BLaER1 treated with 17β-estradiol and CSF1 and Interleukin-3, amounts not matched to agents 10 nM and 100 nM (cell line): ENCODE measurements at regions not wholly inside any gene's neighbourhood (a gene's known extent, or its start where the extent isn't known, plus 50 kb on each side); places are given as distances from the start of the nearest gene placed in this dataset.
A peak's percentile ranks its signal among the peaks of the same experiment; 100 is the strongest.

Experiments
- H3K27ac ChIP-seq, 11 experiments: shearing (Covaris generic); formaldehyde crosslinking; 2 replicates each; pipeline ENCODE4 v1.8.1; 2022
- H3K27me3 ChIP-seq, 11 experiments: shearing (Covaris generic); formaldehyde crosslinking; 2 replicates each; pipeline ENCODE4 v1.8.1; 2022
- H3K36me3 ChIP-seq, 11 experiments: shearing (Covaris generic); formaldehyde crosslinking; 2 replicates each; pipeline ENCODE4 v1.8.1; 2022
- H3K4me1 ChIP-seq, 10 experiments: shearing (Covaris generic); formaldehyde crosslinking; 2 replicates each; pipeline ENCODE4 v1.8.1; 2022
- H3K4me2 ChIP-seq, 11 experiments: shearing (Covaris generic); formaldehyde crosslinking; 2 replicates each; pipeline ENCODE4 v1.8.1; 2022
- H3K4me3 ChIP-seq, 10 experiments: shearing (Covaris generic); formaldehyde crosslinking; 2 replicates each; pipeline ENCODE4 v1.8.1; 2022
- H3K9ac ChIP-seq, 11 experiments: shearing (Covaris generic); formaldehyde crosslinking; 2 replicates each; pipeline ENCODE4 v1.8.1; 2022
- H3K9me3 ChIP-seq, 11 experiments: shearing (Covaris generic); formaldehyde crosslinking; replicated peaks in 1 of 11; 2 replicates each; pipeline ENCODE4 v1.8.1; 2022
- H4K20me1 ChIP-seq, 11 experiments: shearing (Covaris generic); formaldehyde crosslinking; 2 replicates each; pipeline ENCODE4 v1.8.1; 2022
- Cebpa-rat ChIP-seq, 11 experiments: shearing (Covaris generic); IDR thresholded peaks; 2 replicates each; pipeline ENCODE4 v1.8.1; 2022

DNA sequence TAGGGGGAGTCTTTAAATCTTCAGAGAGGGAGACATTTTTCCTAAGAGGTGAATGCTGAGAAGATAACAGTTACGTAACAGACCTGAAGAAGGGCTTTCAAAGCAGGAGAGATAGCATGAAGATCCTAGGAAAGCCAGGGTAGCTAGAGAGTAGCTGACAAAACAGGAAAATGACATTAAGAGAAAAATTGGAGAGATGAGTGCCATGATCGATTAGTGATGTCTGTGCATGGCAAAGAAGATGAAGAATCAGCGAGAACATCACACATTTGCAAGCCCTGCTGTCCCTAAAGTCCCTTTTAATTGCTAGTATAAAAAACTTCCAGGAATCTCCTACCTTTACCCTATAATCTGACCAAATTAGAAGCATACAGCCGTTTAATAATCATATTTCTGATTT lies 116.9 kb upstream of the PAX6 start:
- Histone ChIP-seq H4K20me1 (no peaks in the 10 kb centered on the region), H3K27ac (no peak overlapping the region), H3K9ac (no peak overlapping the region), H3K4me1 (no peaks in the 10 kb centered on the region), H3K27me3 (no peaks in the 10 kb centered on the region), H3K36me3 (no peaks in the 10 kb centered on the region), H3K9me3 (no peaks in the 10 kb centered on the region), H3K4me3 (no peak overlapping the region), H3K4me2 (no peak overlapping the region)
- TF ChIP-seq Cebpa-rat (IDR thresholded peaks at IDR 0.05), result no peak

GRCh38 chr11:31926816-31927528 lies 115.8 kb upstream of the PAX6 start:
- H3K9me3 ChIP-seq, result no peaks in the 10 kb centered on the region
- no peaks in the 10 kb centered on the region for H3K27me3 ChIP-seq
- no peak overlapping the region for H3K9ac ChIP-seq
- H4K20me1 ChIP-seq, result no peaks in the 10 kb centered on the region
- no peak for TF ChIP-seq Cebpa-rat (IDR thresholded peaks at IDR 0.05)
- no peak overlapping the region for H3K4me3 ChIP-seq
- no peak overlapping the region for H3K4me2 ChIP-seq
- no peak overlapping the region for H3K27ac ChIP-seq
- H3K4me1 ChIP-seq, result no peaks in the 10 kb centered on the region
- no peaks in the 10 kb centered on the region for H3K36me3 ChIP-seq

DNA sequence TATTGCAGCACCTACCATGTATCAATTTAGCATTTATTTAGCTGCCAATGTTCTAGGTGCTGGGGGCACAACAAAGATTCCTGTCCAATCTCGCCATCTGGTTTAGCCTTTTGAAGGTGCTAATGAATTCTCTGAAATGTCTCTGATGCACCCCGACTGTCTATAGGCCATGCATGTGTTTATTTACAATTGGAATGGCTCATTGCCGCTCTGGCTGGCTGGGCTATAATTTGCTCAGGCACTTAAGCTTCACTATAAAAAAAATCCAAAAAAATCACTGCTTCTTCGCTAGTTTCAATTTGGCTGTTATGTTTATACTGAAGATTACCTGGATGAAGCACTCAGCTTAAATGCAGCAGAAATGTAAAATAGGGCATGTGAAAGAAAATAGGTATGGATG lies 115.0 kb upstream of the PAX6 start:
- TF ChIP-seq Cebpa-rat (IDR thresholded peaks at IDR 0.05), result no peak
- H3K27ac ChIP-seq, result no peak overlapping the region
- no peaks in the 10 kb centered on the region for H3K4me1 ChIP-seq
- no peaks in the 10 kb centered on the region for H3K9me3 ChIP-seq
- H4K20me1 ChIP-seq, result no peaks in the 10 kb centered on the region
- no peak overlapping the region for H3K4me2 ChIP-seq
- H3K4me3 ChIP-seq, result no peak overlapping the region
- no peaks in the 10 kb centered on the region for H3K36me3 ChIP-seq
- no peak overlapping the region for H3K9ac ChIP-seq
- no peaks in the 10 kb centered on the region for H3K27me3 ChIP-seq

- no peak overlapping the region for H3K27ac ChIP-seq
- H4K20me1 ChIP-seq, result no peaks in the 10 kb centered on the region
- no peaks in the 10 kb centered on the region for H3K36me3 ChIP-seq
- H3K4me1 ChIP-seq, result no peaks in the 10 kb centered on the region
- H3K4me2 ChIP-seq, result no peak overlapping the region
- H3K9me3 ChIP-seq, result no peaks in the 10 kb centered on the region
- H3K4me3 ChIP-seq, result no peak overlapping the region
- H3K9ac ChIP-seq, result no peak overlapping the region
- no peak for TF ChIP-seq Cebpa-rat (IDR thresholded peaks at IDR 0.05)
- H3K27me3 ChIP-seq, result no peaks in the 10 kb centered on the region
These were observed 111.3 kb upstream of the PAX6 start for GRCh38 chr11:31922450-31922849.

GRCh38 chr11:31921081-31921480 lies 110.0 kb upstream of the PAX6 start:
- Histone ChIP-seq H3K9ac (no peak overlapping the region), H3K36me3 (no peaks in the 10 kb centered on the region), H3K9me3 (no peaks in the 10 kb centered on the region; a peak in 1 of 22 replicates), H3K27me3 (no peaks in the 10 kb centered on the region), H4K20me1 (no peaks in the 10 kb centered on the region), H3K27ac (no peak overlapping the region), H3K4me3 (no peak overlapping the region), H3K4me2 (no peak overlapping the region), H3K4me1 (no peaks in the 10 kb centered on the region)
- TF ChIP-seq Cebpa-rat (IDR thresholded peaks at IDR 0.05), result no peak

GRCh38 chr11:31919175-31919574 lies 108.1 kb upstream of the PAX6 start:
- no peaks in the 10 kb centered on the region for H3K27me3 ChIP-seq
- peaks cover 0 to 7% (median 5%) of the 10 kb centered on the region in 10 experiments; a peak in 10 of 20 replicates for H3K4me1 ChIP-seq
- no peak overlapping the region for H3K4me2 ChIP-seq
- no peak overlapping the region for H3K4me3 ChIP-seq
- no peak overlapping the region for H3K27ac ChIP-seq
- no peaks in the 10 kb centered on the region for H4K20me1 ChIP-seq
- peaks cover 0 to 3% (median 0%) of the 10 kb centered on the region in 11 experiments; a peak in 1 of 22 replicates for H3K9me3 ChIP-seq
- no peaks in the 10 kb centered on the region for H3K36me3 ChIP-seq
- TF ChIP-seq Cebpa-rat (IDR thresholded peaks at IDR 0.05), result no peak
- no peak overlapping the region for H3K9ac ChIP-seq

DNA sequence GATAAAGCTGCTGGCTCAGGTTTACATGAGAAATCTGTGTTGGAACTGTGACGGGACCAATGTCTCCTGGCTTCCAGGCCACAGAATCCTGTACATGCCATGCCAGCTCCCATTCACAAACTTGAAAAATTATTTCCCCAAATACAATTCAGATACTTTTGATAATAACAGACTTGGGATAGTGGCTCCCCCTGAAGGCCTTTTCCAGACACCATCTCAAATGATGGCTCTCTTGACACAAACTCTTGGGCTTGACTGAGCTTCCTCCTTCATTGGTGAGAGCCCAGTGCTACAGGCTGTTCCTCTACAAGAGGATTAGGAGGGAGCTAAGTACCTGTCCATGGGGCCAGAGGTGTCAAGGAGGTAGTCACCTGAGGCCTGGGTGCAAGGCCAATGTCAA lies 104.7 kb upstream of the PAX6 start:
- H3K9ac ChIP-seq, result no peak overlapping the region
- peaks cover 0 to 3% (median 0%) of the 10 kb centered on the region in 11 experiments; a peak in 1 of 22 replicates for H3K9me3 ChIP-seq
- no peaks in the 10 kb centered on the region for H4K20me1 ChIP-seq
- no peaks in the 10 kb centered on the region for H3K36me3 ChIP-seq
- H3K27ac ChIP-seq, result no peak overlapping the region
- H3K27me3 ChIP-seq, result no peaks in the 10 kb centered on the region
- no peak for TF ChIP-seq Cebpa-rat (IDR thresholded peaks at IDR 0.05)
- no peak overlapping the region for H3K4me2 ChIP-seq
- peaks cover 0 to 13% (median 10%) of the 10 kb centered on the region in 10 experiments; a peak in 11 of 20 replicates for H3K4me1 ChIP-seq
- no peak overlapping the region for H3K4me3 ChIP-seq

GRCh38 chr11:31913985-31914384 lies 102.9 kb upstream of the PAX6 start:
- Histone ChIP-seq H3K27ac (no peak overlapping the region), H3K9ac (no peak overlapping the region), H4K20me1 (no peaks in the 10 kb centered on the region), H3K27me3 (no peaks in the 10 kb centered on the region), H3K4me3 (no peak overlapping the region), H3K4me1 (peaks cover 0 to 13% (median 10%) of the 10 kb centered on the region in 10 experiments; a peak in 11 of 20 replicates), H3K4me2 (peak overlapping the region in 8 of 11 experiments; percentile 15 to 70 (median 46); a peak in 14 of 22 replicates), H3K36me3 (no peaks in the 10 kb centered on the region), H3K9me3 (peaks cover 0 to 3% (median 0%) of the 10 kb centered on the region in 11 experiments; a peak in 1 of 22 replicates)
- TF ChIP-seq Cebpa-rat (IDR thresholded peaks at IDR 0.05), result no peak

DNA sequence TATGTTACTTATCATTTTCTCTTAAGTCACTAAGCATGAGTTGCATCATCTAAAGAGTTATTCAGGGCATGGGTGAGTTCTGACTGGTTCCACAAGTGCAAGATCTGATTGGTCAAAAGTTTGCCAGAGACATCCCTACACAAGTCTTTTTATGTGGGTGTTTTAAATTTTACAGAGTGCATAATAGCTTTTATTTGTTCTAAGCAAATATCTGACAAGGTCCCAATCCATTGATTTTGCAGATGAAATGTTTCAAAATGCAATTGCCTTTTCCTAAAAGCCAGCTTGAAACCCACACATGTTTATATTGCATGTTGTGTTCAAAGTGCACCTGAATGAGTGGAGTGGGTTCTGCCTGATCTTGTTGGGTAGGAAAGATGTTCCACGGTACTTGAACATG lies 101.7 kb upstream of the PAX6 start:
- no peaks in the 10 kb centered on the region for H3K27me3 ChIP-seq
- H3K36me3 ChIP-seq, result no peaks in the 10 kb centered on the region
- H3K4me1 ChIP-seq, result peaks cover 0 to 13% (median 10%) of the 10 kb centered on the region in 10 experiments; a peak in 11 of 20 replicates
- no peak overlapping the region for H3K27ac ChIP-seq
- no peak overlapping the region for H3K4me2 ChIP-seq
- H3K4me3 ChIP-seq, result no peak overlapping the region
- TF ChIP-seq Cebpa-rat (IDR thresholded peaks at IDR 0.05), result no peak
- no peaks in the 10 kb centered on the region for H4K20me1 ChIP-seq
- no peak overlapping the region for H3K9ac ChIP-seq
- peaks cover 0 to 3% (median 0%) of the 10 kb centered on the region in 11 experiments; a peak in 1 of 22 replicates for H3K9me3 ChIP-seq
